ENCODE measurements at regions not wholly inside any gene's neighbourhood (a gene's known extent, or its start where the extent isn't known, plus 50 kb on each side); places are given as distances from the start of the nearest gene placed in this dataset.

- DNase-seq (ENCODE audit: low read depth, low spot score), result no peak
- no peak for TF ChIP-seq EZH2 (IDR thresholded peaks at IDR 0.05; ENCODE audit: low read length)
- no peak for TF ChIP-seq CTCF (optimal IDR thresholded peaks at IDR 0.05 in 1 of 3, IDR thresholded peaks at IDR 0.05 in 1 of 3, conservative IDR thresholded peaks at IDR 0.05 in 1 of 3; ENCODE audit: extremely low read depth in 1 of 3, insufficient read depth in 2 of 3, low read length in 3 of 3)
- no peak overlapping the region for H3K4me3 ChIP-seq (ENCODE audit: control insufficient read depth in 2 of 3, extremely low read depth in 1 of 3, insufficient read depth in 2 of 3, low read depth in 1 of 3, low read length in 3 of 3)
- dilution Hi-C loops (cut with MboI; ENCODE audit: extremely low pct_ligation_motif_present, low sequenced_read_pairs), result no loop called here
- H3K4me1 ChIP-seq (ENCODE audit: control insufficient read depth, extremely low read depth, insufficient read depth, low read length), result no peaks in the 10 kb centered on the region
- no peak overlapping the region for H3K27ac ChIP-seq (ENCODE audit: control insufficient read depth, insufficient read depth, low read length)
- H3K27me3 ChIP-seq (ENCODE audit: control insufficient read depth, extremely low read depth, insufficient read depth, low read length), result no peaks in the 10 kb centered on the region
- no peak overlapping the region for H3K9ac ChIP-seq (ENCODE audit: control insufficient read depth, extremely low read depth, insufficient read depth, low read length)
- no peak for FAIRE-seq
- H3K9me3 ChIP-seq (ENCODE audit: control insufficient read depth, low read depth, low read length), result no peaks in the 10 kb centered on the region
- no peaks in the 10 kb centered on the region for H3K36me3 ChIP-seq (ENCODE audit: control insufficient read depth in 2 of 2, extremely low read depth in 1 of 2, insufficient read depth in 2 of 2, low read length in 2 of 2)
- no peak overlapping the region for H3K4me2 ChIP-seq (ENCODE audit: control insufficient read depth, extremely low read depth, insufficient read depth, low read depth, low read length)
- H3K9me1 ChIP-seq (ENCODE audit: control insufficient read depth, extremely low read depth, insufficient read depth, low read length), result no peaks in the 10 kb centered on the region
- H2AFZ ChIP-seq (ENCODE audit: control insufficient read depth, low read length), result no peak overlapping the region
- H3K79me2 ChIP-seq (ENCODE audit: control insufficient read depth, insufficient read depth, low read length), result no peaks in the 10 kb centered on the region
- H4K20me1 ChIP-seq (ENCODE audit: control insufficient read depth, extremely low read depth, insufficient read depth, low read length), result no peaks in the 10 kb centered on the region
These were observed 548.8 kb upstream of the SMC2 start for GRCh38 chr9:103545260-103545659.

- Histone ChIP-seq H3K9me1 (ENCODE audit: control insufficient read depth, extremely low read depth, insufficient read depth, low read length) (no peaks in the 10 kb centered on the region), H3K9ac (ENCODE audit: control insufficient read depth, extremely low read depth, insufficient read depth, low read length) (no peak overlapping the region), H3K4me3 (ENCODE audit: control insufficient read depth in 2 of 3, extremely low read depth in 1 of 3, insufficient read depth in 2 of 3, low read depth in 1 of 3, low read length in 3 of 3) (no peak overlapping the region), H3K9me3 (ENCODE audit: control insufficient read depth, low read depth, low read length) (peaks cover 2% of the 10 kb centered on the region), H3K4me1 (ENCODE audit: control insufficient read depth, extremely low read depth, insufficient read depth, low read length) (no peaks in the 10 kb centered on the region), H3K36me3 (ENCODE audit: control insufficient read depth in 2 of 2, extremely low read depth in 1 of 2, insufficient read depth in 2 of 2, low read length in 2 of 2) (no peaks in the 10 kb centered on the region), H3K27me3 (ENCODE audit: control insufficient read depth, extremely low read depth, insufficient read depth, low read length) (no peaks in the 10 kb centered on the region), H4K20me1 (ENCODE audit: control insufficient read depth, extremely low read depth, insufficient read depth, low read length) (no peaks in the 10 kb centered on the region), H3K79me2 (ENCODE audit: control insufficient read depth, insufficient read depth, low read length) (no peaks in the 10 kb centered on the region), H2AFZ (ENCODE audit: control insufficient read depth, low read length) (no peak overlapping the region), H3K4me2 (ENCODE audit: control insufficient read depth, extremely low read depth, insufficient read depth, low read depth, low read length) (no peak overlapping the region), H3K27ac (ENCODE audit: control insufficient read depth, insufficient read depth, low read length) (no peak overlapping the region)
- no peak for TF ChIP-seq EZH2 (IDR thresholded peaks at IDR 0.05; ENCODE audit: low read length)
- FAIRE-seq (no peak), DNase-seq (ENCODE audit: low read depth, low spot score) (no peak)
- dilution Hi-C loops (cut with MboI; ENCODE audit: extremely low pct_ligation_motif_present, low sequenced_read_pairs), result no loop called here
These were observed 541.4 kb upstream of the SMC2 start for GRCh38 chr9:103552712-103553111.

- Histone ChIP-seq H3K27me3 (ENCODE audit: control insufficient read depth, extremely low read depth, insufficient read depth, low read length) (no peaks in the 10 kb centered on the region), H3K9me3 (ENCODE audit: control insufficient read depth, low read depth, low read length) (no peaks in the 10 kb centered on the region), H3K9ac (ENCODE audit: control insufficient read depth, extremely low read depth, insufficient read depth, low read length) (no peak overlapping the region), H2AFZ (ENCODE audit: control insufficient read depth, low read length) (no peak overlapping the region), H4K20me1 (ENCODE audit: control insufficient read depth, extremely low read depth, insufficient read depth, low read length) (no peaks in the 10 kb centered on the region), H3K4me1 (ENCODE audit: control insufficient read depth, extremely low read depth, insufficient read depth, low read length) (no peaks in the 10 kb centered on the region), H3K4me2 (ENCODE audit: control insufficient read depth, extremely low read depth, insufficient read depth, low read depth, low read length) (no peak overlapping the region), H3K79me2 (ENCODE audit: control insufficient read depth, insufficient read depth, low read length) (no peaks in the 10 kb centered on the region), H3K9me1 (ENCODE audit: control insufficient read depth, extremely low read depth, insufficient read depth, low read length) (no peaks in the 10 kb centered on the region), H3K27ac (ENCODE audit: control insufficient read depth, insufficient read depth, low read length) (no peak overlapping the region), H3K36me3 (ENCODE audit: control insufficient read depth in 2 of 2, extremely low read depth in 1 of 2, insufficient read depth in 2 of 2, low read length in 2 of 2) (no peaks in the 10 kb centered on the region), H3K4me3 (ENCODE audit: control insufficient read depth in 2 of 3, extremely low read depth in 1 of 3, insufficient read depth in 2 of 3, low read depth in 1 of 3, low read length in 3 of 3) (no peak overlapping the region)
- TF ChIP-seq CTCF (optimal IDR thresholded peaks at IDR 0.05 in 1 of 3, IDR thresholded peaks at IDR 0.05 in 1 of 3, conservative IDR thresholded peaks at IDR 0.05 in 1 of 3; ENCODE audit: extremely low read depth in 1 of 3, insufficient read depth in 2 of 3, low read length in 3 of 3), result no peak
- TF ChIP-seq EZH2 (IDR thresholded peaks at IDR 0.05; ENCODE audit: low read length), result no peak
- DNase-seq (ENCODE audit: low read depth, low spot score) (no peak), FAIRE-seq (no peak)
- dilution Hi-C loops (cut with MboI; ENCODE audit: extremely low pct_ligation_motif_present, low sequenced_read_pairs), result no loop called here
These were observed 520.1 kb upstream of the SMC2 start for GRCh38 chr9:103574056-103574455.

All from keratinocyte (primary cell).